Ovary (tissue), 7 donors: ENCODE measurements at regions not wholly inside any gene's neighbourhood (a gene's known extent, or its start where the extent isn't known, plus 50 kb on each side); places are given as distances from the start of the nearest gene placed in this dataset.
"Not testable (repeated sequence)": the region's sequence is repeated elsewhere in the genome, so short reads cannot be mapped to it uniquely, and the experiment has no call there.

Source experiments
- DNase-seq, 5 donors: peaks; one replicate each; pipeline ENCODE4 v3.0.0-alpha.2; 2019 to 2020
- H3K27ac ChIP-seq, 2 donors: fragments of 200-600 bp; one replicate each; pipeline versions ENCODE4 v1.5.1 to v1.8.0; 2019 to 2022
- H3K27me3 ChIP-seq: fragments of 200-600 bp; one replicate; pipeline ENCODE4 v1.8.0; 2022
- H3K36me3 ChIP-seq: fragments of 200-600 bp; sonication (generic); one replicate; pipeline ENCODE4 v1.5.1; 2019
- H3K4me1 ChIP-seq: one replicate; pipeline ENCODE4 v1.8.1; 2013; ENCODE audit warnings: mild to moderate bottlenecking, moderate library complexity; ENCODE audit not compliant: insufficient read depth
- H3K4me3 ChIP-seq: fragments of 200-600 bp; sonication (generic); one replicate; pipeline ENCODE4 v1.5.1; 2017
- H3K9me3 ChIP-seq, 2 donors: fragments of 200-600 bp in 1 of 2; sonication (generic) in 1 of 2; one replicate each; pipeline versions ENCODE4 v1.5.1 to v1.8.1; 2013 to 2019; ENCODE audit warnings: mild to moderate bottlenecking in 1 of 2, moderate library complexity in 1 of 2
- EP300 ChIP-seq: sonication (generic); formaldehyde crosslinking; IDR thresholded peaks from one replicate; pipeline ENCODE4 v1.6.1; 2017; ENCODE audit warnings: antibody characterized with exemption
- POLR2A ChIP-seq: fragments of 450-650 bp; IDR thresholded peaks from one replicate; pipeline ENCODE4 v1.6.1; 2017; ENCODE audit warnings: antibody characterized with exemption, mild to moderate bottlenecking, moderate library complexity
- WGBS, 3 donors: extraction: QIAGEN DNeasy Blood & Tissue Kit in 1 of 3; methylation state at CpG; one replicate each; pipeline versions ENCODE4 v1.1.5 to v1.1.7; 2013 to 2017; 5-methylcytosine and 5-hydroxymethylcytosine counted together
- intact Hi-C, 4 donors: fragments of 100-400 bp; cut with DNase I; formaldehyde crosslinking; loops; one replicate each; pipeline versions ENCODE4 v1.11.0 to v1.15.1; 2022 to 2023
- TF ChIP-seq, protein P1 (sequence below), 3 donors: fragments of 450-650 bp in 2 of 3; fragments of 200-600 bp in 1 of 3; IDR thresholded peaks; one replicate each; pipeline versions ENCODE4 v1.5.1 to v1.8.0; 2016 to 2022; ENCODE audit warnings: antibody characterized with exemption in 3 of 3, mild to moderate bottlenecking in 1 of 3
- donor health status: DM: no; HTN: no; CAD: no; lungs with moderate emphysema.
- donor health status: DM: no; HTN: no; CAD: no.
- donor health status: Bipolar disorder and iron deficiency.
- donor health status: DM: no; HTN: no; CAD: no.
- donor health status: DM: yes; HTN: yes; CAD: no.

DNA sequence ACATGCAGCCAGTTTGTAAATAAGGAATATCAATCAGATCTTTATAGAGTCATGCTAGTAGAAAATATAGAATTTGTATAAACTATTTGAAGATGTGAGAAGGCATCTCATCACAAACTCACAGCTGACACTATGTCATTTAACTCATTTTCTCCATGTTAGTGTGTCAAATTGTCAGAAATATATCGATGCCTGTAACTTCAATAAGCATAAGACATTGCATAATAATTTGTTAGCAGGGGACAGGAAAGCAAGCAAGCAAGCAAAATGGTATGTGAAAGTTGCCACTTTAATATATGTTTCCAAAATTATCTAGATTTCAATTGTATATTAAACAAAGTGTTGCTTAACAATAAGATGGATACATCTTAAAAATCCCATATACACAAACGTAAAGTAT lies 571.0 kb downstream of the ARL4A start:
- Histone ChIP-seq H3K4me1 (no peaks in the 10 kb centered on the region), H3K9me3 (no peaks in the 10 kb centered on the region), H3K4me3 (no peak overlapping the region), H3K27me3 (no peaks in the 10 kb centered on the region), H3K36me3 (no peaks in the 10 kb centered on the region), H3K27ac (no peak overlapping the region)
- intact Hi-C loops, result no loop called here
- no peak for DNase-seq
- WGBS, 3 donors, result 89 to 92% (median 91%) methylated on average over 2 of the region's 2 CpGs
- TF ChIP-seq POLR2A, result no peak
- TF ChIP-seq, protein P1, sequence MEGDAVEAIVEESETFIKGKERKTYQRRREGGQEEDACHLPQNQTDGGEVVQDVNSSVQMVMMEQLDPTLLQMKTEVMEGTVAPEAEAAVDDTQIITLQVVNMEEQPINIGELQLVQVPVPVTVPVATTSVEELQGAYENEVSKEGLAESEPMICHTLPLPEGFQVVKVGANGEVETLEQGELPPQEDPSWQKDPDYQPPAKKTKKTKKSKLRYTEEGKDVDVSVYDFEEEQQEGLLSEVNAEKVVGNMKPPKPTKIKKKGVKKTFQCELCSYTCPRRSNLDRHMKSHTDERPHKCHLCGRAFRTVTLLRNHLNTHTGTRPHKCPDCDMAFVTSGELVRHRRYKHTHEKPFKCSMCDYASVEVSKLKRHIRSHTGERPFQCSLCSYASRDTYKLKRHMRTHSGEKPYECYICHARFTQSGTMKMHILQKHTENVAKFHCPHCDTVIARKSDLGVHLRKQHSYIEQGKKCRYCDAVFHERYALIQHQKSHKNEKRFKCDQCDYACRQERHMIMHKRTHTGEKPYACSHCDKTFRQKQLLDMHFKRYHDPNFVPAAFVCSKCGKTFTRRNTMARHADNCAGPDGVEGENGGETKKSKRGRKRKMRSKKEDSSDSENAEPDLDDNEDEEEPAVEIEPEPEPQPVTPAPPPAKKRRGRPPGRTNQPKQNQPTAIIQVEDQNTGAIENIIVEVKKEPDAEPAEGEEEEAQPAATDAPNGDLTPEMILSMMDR (IDR thresholded peaks at IDR 0.05), result no peak

DNA sequence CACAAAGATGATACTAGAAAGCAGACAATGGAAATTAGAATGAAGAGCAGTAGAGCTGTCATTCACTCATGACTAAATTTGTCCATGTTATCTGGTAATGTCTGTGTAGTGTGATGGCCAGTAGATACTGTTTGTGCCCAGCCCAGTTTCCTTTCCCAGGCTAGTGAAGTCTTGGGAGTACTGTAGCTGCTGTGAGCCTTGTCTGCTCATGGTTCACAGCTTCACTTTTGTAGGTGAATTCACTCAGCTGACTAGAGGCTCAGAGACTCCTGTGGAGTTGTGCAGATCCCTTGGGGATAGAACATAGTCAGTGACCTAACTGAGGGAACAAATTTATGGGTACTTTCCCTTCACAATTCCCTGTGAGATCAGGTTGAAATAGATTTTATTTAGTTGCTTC lies 572.5 kb downstream of the ARL4A start:
- Histone ChIP-seq H3K9me3 (no peaks in the 10 kb centered on the region), H3K4me1 (no peaks in the 10 kb centered on the region), H3K27ac (no peak overlapping the region), H3K4me3 (no peak overlapping the region), H3K36me3 (no peaks in the 10 kb centered on the region), H3K27me3 (no peaks in the 10 kb centered on the region)
- intact Hi-C loops, result loop anchor here (10.0 kb wide), 3 partner anchors 575 to 735 kb away; partner anchors contain the start of gene ARL4A (in 1 of the 4)
- DNase-seq, result no peak
- TF ChIP-seq, protein P1 (IDR thresholded peaks at IDR 0.05), result no peak
- no peak for TF ChIP-seq POLR2A
- TF ChIP-seq EP300, result no peak

DNA sequence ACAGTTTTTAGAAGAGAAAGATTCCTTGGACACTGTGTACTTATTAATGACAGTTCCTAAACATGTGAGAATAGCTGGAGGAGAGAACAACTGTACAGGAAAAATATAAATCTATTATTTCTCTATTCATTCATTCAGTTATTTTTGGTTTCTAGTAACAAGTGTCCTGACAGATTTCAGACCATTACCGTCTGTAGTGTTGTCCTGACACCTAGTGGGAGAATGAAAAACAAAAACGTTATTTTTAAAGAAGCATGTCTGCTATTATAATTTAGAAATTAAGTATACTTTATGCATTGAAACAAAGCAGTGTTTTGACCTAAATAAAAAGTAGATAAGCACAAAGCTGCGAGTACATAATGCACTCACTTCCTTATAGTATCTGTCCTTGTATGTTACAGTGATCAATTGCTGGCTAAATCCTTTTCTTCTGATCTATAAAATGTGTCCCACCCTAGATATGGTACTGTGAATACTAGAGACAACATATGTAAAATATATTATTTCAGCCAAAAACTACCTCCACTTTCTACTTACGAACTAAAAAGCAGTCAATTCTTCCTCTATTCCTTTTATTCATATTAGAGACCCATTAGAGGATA lies 575.6 kb downstream of the ARL4A start:
- TF ChIP-seq, protein P1 (IDR thresholded peaks at IDR 0.05), result peak; percentile 44 to 71 (median 49)
- no peak for TF ChIP-seq POLR2A
- 0 to 3% (median 2%) methylated on average over 4 of the region's 4 CpGs for WGBS, 3 donors

DNA sequence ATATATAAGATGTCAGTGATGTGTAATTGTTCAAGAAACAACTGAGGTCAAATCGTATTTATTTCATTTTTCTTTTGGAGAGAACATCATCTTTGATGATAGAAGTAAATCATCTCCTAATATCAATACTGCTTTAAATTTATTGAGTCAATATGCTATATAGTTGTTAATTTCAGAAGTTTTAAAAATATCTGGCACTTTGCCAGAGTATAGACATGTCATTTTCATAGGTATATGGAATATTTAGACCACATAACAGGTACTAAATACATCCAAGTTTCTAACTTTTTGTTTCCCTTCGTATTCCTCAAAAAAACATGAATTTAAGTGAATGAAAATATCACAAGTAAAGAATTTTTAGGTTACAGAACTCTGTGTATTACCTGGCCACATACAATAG lies 577.8 kb downstream of the ARL4A start:
- no peak for TF ChIP-seq EP300
- TF ChIP-seq, protein P1 (IDR thresholded peaks at IDR 0.05), result no peak
- no peak for TF ChIP-seq POLR2A
- H3K27me3 ChIP-seq, result no peaks in the 10 kb centered on the region
- no peak for DNase-seq
- no peak overlapping the region for H3K4me3 ChIP-seq
- WGBS, 3 donors, result 70 to 84% (median 77%) methylated on average over 2 of the region's 2 CpGs
- no peaks in the 10 kb centered on the region for H3K36me3 ChIP-seq
- no peaks in the 10 kb centered on the region for H3K9me3 ChIP-seq
- H3K27ac ChIP-seq, result no peak overlapping the region
- intact Hi-C loops, result loop anchor here (10.0 kb wide), 3 partner anchors 580 to 740 kb away; partner anchors contain the start of gene ARL4A (in 1 of the 4)
- no peaks in the 10 kb centered on the region for H3K4me1 ChIP-seq

More for the DNA sequence above, 575.6 kb downstream of the ARL4A start:
- Histone ChIP-seq H3K9me3 (no peaks in the 10 kb centered on the region), H3K27me3 (no peaks in the 10 kb centered on the region), H3K4me1 (no peaks in the 10 kb centered on the region), H3K36me3 (no peaks in the 10 kb centered on the region), H3K4me3 (no peak overlapping the region), H3K27ac (no peak overlapping the region)
- no peak for DNase-seq
- intact Hi-C loops, result loop anchor here (10.0 kb wide), 3 partner anchors 578 to 738 kb away; partner anchors contain the start of gene ARL4A (in 1 of the 4)

DNA sequence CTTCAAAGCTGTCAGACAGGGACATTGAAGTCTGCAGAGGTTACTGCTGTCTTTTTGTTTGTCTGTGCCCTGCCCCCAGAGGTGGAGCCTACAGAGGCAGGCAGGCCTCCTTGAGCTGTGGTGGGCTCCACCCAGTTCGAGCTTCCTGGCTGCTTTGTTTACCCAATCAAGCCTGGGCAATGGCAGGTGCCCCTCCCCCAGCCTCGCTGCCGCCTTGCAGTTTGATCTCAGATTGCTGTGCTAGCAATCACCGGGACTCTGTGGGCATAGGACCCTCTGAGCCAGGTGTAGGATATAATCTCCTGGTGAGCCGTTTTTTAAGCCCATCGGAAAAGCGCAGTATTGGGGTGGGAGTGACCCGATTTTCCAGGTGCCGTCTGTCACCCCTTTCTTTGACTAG lies 586.8 kb downstream of the ARL4A start:
- WGBS, 3 donors, result 83 to 93% (median 84%) methylated on average over 8 to 9 of the region's 9 CpGs
- intact Hi-C loops, H3K27ac ChIP-seq, H3K36me3 ChIP-seq, H3K27me3 ChIP-seq, DNase-seq, H3K4me1 ChIP-seq, H3K4me3 ChIP-seq, H3K9me3 ChIP-seq: not testable (repeated sequence)
